ENCODE measurements at regions not wholly inside any gene's neighbourhood (a gene's known extent, or its start where the extent isn't known, plus 50 kb on each side); places are given as distances from the start of the nearest gene placed in this dataset.

DNA sequence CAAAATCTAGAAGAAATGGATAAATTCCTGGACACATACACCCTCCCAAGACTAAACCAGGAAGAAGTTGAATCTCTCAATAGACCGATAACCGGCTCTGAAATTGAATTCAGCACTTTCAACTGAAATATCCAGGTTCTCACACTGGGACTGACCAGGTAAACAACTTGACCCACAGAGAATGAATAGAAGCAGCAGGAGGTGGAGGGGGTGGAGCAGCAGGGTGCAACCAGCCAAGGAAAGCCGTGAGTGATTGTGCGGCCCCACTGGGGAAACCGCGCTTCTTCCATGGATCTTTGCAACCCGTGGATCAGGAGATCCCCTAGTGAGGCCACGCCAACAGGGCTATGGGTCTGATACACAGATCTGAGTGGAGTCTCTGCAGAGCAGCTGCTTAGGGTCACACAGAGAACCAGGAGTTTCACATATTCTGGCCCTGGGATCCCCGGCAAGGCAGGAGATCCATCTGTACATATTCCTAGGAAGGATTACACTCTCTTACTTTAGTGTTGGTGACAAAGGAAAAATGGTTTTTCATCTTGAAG is 181.5 kb downstream of the SLCO4C1 start:
- no peak for TF ChIP-seq SP140L (CRISPR knock-in tag; IDR thresholded peaks at IDR 0.05; ENCODE audit: borderline replicate concordance)
- TF ChIP-seq HNRNPUL1 (IDR thresholded peaks at IDR 0.05; ENCODE audit: low read depth, low read length) = no peak
- TF ChIP-seq, protein P1, sequence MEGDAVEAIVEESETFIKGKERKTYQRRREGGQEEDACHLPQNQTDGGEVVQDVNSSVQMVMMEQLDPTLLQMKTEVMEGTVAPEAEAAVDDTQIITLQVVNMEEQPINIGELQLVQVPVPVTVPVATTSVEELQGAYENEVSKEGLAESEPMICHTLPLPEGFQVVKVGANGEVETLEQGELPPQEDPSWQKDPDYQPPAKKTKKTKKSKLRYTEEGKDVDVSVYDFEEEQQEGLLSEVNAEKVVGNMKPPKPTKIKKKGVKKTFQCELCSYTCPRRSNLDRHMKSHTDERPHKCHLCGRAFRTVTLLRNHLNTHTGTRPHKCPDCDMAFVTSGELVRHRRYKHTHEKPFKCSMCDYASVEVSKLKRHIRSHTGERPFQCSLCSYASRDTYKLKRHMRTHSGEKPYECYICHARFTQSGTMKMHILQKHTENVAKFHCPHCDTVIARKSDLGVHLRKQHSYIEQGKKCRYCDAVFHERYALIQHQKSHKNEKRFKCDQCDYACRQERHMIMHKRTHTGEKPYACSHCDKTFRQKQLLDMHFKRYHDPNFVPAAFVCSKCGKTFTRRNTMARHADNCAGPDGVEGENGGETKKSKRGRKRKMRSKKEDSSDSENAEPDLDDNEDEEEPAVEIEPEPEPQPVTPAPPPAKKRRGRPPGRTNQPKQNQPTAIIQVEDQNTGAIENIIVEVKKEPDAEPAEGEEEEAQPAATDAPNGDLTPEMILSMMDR (CRISPR knock-in tag; IDR thresholded peaks at IDR 0.05) = no peak
- TF ChIP-seq NR2C2 (CRISPR knock-in tag; IDR thresholded peaks at IDR 0.05; ENCODE audit: borderline replicate concordance) = no peak
- TF ChIP-seq, protein P2, sequence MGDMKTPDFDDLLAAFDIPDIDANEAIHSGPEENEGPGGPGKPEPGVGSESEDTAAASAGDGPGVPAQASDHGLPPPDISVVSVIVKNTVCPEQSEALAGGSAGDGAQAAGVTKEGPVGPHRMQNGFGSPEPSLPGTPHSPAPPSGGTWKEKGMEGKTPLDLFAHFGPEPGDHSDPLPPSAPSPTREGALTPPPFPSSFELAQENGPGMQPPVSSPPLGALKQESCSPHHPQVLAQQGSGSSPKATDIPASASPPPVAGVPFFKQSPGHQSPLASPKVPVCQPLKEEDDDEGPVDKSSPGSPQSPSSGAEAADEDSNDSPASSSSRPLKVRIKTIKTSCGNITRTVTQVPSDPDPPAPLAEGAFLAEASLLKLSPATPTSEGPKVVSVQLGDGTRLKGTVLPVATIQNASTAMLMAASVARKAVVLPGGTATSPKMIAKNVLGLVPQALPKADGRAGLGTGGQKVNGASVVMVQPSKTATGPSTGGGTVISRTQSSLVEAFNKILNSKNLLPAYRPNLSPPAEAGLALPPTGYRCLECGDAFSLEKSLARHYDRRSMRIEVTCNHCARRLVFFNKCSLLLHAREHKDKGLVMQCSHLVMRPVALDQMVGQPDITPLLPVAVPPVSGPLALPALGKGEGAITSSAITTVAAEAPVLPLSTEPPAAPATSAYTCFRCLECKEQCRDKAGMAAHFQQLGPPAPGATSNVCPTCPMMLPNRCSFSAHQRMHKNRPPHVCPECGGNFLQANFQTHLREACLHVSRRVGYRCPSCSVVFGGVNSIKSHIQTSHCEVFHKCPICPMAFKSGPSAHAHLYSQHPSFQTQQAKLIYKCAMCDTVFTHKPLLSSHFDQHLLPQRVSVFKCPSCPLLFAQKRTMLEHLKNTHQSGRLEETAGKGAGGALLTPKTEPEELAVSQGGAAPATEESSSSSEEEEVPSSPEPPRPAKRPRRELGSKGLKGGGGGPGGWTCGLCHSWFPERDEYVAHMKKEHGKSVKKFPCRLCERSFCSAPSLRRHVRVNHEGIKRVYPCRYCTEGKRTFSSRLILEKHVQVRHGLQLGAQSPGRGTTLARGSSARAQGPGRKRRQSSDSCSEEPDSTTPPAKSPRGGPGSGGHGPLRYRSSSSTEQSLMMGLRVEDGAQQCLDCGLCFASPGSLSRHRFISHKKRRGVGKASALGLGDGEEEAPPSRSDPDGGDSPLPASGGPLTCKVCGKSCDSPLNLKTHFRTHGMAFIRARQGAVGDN (CRISPR knock-in tag; IDR thresholded peaks at IDR 0.05) = no peak
- no peak for TF ChIP-seq NR3C1 (CRISPR knock-in tag; IDR thresholded peaks at IDR 0.05)
- no peak for TF ChIP-seq SRSF4 (IDR thresholded peaks at IDR 0.05; ENCODE audit: low read depth, low read length, poor library complexity, severe bottlenecking)
- TF ChIP-seq, protein P3, sequence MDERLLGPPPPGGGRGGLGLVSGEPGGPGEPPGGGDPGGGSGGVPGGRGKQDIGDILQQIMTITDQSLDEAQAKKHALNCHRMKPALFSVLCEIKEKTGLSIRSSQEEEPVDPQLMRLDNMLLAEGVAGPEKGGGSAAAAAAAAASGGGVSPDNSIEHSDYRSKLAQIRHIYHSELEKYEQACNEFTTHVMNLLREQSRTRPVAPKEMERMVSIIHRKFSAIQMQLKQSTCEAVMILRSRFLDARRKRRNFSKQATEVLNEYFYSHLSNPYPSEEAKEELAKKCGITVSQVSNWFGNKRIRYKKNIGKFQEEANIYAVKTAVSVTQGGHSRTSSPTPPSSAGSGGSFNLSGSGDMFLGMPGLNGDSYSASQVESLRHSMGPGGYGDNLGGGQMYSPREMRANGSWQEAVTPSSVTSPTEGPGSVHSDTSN (CRISPR knock-in tag; IDR thresholded peaks at IDR 0.05) = no peak
